NCI-H345 treated with DMSO at 0.1 percent for 48 hours (cell line): ENCODE measurements at regions not wholly inside any gene's neighbourhood (a gene's known extent, or its start where the extent isn't known, plus 50 kb on each side); places are given as distances from the start of the nearest gene placed in this dataset.

Source experiments
- DNase-seq: peaks from one replicate; lab custom pipeline; 2025; ENCODE audit not compliant: unreplicated experiment; lab: John Stamatoyannopoulos, UW

DNA sequence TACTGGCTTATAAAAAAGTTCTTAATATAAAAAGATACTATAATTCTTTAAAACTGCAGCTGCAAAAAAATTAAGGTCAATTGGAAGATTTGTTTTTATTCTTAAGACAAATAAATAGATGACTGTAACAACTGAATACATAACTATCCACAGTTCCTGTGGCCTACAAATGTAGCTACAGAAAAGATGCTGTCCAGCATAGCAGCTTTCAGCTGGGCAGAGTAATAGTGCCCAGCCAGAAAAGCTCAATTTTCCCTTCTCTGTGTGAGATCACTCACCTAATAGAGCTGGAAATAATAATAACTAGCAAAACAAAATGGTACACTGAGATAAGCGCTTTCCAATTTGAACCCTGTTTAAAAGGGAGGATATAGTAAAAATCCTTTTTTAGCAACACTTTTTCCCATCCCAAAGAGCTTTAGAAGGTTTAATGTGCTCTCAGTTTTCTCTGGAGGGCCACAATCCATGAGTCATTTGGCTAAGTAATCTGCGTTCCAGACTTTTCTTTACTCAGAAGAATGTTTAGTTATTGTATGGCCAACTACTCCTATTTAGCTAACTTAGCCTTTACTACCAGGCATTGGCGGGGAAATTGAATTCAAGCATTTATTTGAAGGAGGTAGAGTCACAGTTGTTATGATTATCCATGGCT lies 158.1 kb upstream of the SLC39A10 start:
- DNase-seq, result no peak

DNA sequence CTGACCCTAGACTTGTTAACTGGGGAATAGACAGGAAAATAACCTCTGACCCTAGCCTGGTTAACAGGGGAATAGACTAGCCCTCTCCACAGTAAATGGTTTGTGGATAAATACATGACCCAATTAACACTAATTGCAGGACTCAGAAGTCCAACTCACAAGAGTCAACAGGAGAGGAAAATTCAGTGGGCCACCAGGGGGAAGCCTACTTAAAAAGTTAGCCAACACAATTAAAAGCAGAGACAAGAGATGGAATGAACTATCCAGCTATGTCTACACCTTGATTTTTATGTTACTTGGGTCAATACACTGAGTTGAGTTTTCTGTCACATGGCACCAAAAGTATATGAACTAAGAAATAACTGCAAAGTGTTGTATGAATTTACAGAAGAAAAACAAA lies 158.8 kb upstream of the SLC39A10 start:
- DNase-seq, result no peak

DNA sequence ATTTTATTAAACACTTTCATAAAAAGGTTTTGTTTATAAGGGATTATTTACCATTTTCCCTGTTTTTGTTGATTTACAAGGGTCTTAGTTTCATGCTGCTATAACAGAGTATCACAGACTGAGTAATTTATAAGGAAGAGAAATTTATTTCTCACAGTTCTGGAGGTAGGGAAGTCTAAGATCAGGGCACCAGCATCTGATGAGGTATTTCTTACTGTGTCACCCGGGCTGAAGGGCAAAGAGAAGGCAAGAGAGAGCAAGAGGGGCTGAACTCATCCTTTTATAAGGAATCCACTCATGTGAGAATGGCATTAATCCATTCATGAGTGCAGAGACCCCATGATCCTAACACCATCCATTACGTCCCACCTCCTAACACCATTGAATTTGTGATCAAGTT lies 160.0 kb upstream of the SLC39A10 start:
- no peak for DNase-seq

DNA sequence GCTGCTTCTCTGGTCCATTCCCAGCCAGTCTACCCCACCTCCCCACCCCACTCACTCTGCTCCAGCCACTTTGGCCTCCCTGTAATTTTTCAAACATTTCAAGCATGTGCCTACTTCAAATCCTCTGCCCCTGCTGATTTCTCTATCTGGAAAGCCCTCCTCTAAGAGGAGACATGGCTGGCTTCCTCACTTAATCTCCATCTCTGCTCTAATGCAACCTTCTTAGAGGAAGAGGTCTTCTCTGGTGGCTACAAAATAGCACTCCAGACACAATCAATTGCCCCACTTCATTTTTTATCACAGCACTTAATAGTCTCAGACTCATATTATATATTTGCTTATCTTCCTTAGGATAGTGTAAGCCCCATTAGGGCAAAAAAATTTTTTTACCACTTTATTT lies 161.1 kb upstream of the SLC39A10 start:
- DNase-seq, result no peak

DNA sequence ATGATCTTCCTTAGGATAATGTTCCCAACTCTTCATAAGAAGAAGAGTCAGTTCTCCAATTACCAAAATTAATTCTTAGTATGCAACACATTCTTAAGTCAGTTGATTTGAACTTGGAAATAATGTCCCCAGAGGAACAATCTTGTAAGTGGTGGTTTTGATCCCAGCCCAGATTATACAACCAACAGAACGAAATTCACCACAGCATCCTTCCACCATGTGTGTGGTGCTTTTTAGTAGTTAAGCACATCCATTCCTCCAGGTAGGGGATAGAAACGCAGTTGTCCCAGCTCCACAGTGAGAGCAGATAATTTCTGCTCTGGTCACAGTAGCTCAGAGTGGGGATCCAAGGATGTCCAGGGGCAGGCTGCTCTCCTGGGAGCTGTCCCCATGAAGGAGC lies 161.7 kb upstream of the SLC39A10 start:
- DNase-seq, result no peak

DNA sequence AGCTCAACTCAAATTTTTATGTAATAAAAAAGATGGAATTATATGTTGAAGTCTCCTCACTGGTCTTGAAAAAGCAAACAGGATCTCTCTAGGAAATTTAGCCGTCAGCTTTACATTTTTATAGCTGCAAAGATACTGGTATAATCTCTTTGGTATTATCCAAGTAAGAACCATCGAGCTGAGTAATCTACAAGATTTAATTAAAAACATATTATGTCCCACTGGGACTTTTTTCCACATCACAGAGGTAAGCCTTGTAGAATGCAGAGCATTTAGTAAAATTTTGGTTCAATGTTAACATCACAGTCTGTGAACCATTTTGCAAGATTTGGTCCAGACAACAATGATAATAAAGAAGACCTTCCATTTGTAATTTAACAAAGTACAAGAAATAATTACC lies 162.6 kb upstream of the SLC39A10 start:
- no peak for DNase-seq

DNA sequence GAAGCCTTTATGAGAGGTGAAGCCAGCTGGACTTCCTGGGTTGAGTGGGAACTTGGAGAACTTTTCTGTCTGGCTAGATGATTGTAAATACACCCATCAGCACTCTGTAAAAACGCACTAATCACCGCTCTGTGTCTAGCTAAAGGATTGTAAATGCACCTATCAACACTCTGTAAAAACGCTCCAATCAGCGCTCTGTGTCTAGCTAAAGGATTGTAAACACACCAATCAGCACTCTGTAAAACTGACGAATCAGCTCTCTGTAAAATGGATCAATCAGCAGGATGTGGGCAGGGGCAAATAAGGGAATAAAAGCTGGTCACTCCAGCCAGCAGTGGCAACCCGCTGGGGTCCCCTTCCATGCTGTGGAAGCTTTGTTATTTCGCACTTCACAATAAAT lies 163.6 kb upstream of the SLC39A10 start:
- no peak for DNase-seq

DNA sequence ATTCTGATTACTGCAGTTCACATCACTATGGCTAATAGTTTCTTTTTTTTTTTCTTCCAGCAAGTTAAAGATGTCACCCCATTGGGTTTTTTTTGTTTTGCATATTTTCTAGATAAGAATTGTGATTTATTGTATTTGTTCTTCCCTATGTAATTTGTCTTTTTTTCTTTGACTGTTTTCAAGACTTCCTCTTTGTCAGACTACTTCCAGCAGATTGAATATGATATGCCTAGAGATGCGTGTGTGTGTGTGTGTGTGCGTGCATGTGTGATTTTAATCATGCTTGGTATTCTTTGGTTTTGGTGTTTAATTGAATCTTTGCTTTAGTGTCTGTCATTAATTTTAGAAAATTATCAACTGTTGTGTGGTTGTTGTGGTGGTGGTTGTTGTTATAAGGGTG lies 166.7 kb upstream of the SLC39A10 start:
- no peak for DNase-seq

DNA sequence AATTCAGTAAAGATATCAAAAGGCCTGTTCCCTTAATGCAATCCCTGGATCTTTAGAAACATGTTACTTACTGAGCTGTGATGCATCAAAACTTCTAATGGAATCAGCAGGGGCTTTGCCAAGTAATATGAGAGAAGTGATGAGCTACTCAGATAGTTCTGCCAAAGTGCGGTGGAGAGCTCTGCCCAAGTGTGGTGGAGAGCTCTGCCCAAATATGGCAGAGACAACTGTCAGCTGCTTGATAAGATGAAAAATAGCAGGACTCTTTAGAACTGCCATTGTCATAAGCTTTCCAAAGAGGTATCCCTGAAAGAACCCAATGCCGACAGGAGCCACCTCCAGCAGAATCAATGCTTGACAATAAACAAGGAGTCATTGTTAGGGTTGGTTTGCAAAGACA lies 167.9 kb upstream of the SLC39A10 start:
- DNase-seq, result no peak

DNA sequence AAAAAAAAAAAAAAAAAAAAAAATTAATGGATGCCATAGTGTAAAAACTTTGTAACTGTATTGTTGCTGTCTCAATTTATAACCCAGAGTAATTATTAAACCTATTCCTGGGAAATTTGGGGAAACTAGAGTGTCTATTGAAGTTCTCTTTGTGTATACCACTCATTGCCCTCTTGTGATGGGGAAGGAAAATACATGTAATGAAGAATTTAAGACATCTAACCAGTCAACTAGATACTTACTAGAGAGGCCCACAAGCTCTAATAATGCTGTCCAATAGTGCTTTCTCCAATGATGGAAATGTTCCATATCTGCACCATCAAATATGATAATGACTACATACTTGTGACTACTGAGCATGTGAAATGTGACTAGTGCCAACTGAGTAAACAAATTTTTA lies 168.5 kb upstream of the SLC39A10 start:
- no peak for DNase-seq

DNA sequence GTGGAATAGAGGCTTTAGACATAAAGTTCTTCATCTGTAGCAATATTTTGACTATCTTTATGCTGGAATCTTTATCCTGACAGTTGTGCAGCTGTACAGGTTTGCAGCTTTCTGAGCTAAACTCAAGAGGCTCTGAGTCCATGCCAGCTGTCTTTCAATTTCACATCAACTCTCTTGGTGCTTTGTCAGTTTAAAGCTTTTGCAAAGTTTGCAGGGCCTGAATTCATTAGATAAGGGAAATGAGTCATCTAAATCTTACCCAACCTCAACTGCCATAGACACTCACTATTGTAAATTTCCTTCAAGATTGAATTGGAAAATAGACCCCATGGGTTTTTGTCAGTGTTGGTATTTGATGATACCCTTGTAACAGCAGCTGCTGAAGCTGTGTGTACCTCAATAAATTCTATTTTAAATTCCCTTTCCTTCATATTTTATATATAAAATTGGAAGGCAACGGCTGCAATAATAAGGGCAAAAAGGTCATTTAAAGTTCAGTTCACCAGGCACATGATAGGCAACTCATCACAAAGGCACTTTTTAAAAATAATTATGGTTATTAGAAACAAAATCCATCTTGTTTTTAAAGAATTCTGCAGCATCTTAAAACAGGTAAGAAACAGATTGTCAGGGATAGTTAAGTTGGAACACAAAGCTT lies 169.9 kb upstream of the SLC39A10 start:
- DNase-seq, result no peak

DNA sequence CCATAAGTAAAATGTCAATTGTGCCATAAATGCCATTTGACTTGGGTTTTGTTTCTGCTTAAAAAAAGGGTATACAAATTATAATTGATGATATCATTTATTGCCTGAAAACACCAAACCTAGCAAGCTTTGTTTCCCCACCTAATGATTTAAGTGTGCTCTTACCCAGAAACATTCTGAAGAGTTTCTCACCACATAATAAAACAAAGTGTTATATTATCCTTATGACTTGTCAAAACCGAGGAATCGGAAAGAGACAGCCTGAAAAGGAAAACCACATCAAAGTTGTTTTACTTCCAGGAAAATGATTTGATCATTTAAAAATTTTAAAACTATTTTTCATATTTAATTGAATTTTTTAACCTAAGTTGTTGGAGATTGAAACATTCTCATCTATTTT lies 170.5 kb upstream of the SLC39A10 start:
- DNase-seq, result no peak

DNA sequence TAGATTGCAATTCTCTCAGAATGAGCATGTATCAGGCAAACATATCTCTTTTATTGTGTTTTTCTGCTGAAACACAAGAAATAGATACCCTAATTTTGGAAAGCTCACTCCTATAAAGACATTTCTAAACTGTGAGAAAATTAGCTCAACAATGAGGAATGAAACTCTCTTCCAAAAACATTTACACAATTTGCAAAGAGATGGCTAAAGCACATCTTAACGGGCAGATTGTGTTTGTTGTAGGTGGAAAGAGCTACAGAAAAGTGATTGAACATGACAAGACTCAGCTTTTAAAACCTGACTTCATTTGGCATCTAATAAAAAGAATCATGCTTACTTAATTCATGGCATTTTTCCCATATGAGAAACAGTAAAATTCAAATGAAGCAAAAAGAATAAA lies 175.0 kb upstream of the SLC39A10 start:
- no peak for DNase-seq

DNA sequence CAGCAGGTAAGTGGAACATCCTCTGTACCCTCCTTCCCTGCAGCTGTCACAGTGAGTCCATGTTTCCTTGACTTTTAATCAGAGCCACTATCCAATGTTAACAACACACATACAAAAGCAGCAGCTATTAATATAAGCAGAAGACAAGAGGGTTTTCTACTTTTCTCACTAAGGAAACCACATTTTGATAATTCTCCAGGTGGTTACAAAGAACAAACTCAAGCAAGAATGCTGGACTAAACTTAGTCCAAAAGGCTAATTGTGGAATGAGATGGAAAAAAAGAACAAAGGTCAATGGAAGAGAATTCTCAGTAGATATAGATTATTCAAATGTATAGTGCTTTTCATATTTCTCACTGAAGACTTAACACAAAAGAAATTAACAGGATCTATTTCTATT lies 176.9 kb upstream of the SLC39A10 start:
- no peak for DNase-seq

DNA sequence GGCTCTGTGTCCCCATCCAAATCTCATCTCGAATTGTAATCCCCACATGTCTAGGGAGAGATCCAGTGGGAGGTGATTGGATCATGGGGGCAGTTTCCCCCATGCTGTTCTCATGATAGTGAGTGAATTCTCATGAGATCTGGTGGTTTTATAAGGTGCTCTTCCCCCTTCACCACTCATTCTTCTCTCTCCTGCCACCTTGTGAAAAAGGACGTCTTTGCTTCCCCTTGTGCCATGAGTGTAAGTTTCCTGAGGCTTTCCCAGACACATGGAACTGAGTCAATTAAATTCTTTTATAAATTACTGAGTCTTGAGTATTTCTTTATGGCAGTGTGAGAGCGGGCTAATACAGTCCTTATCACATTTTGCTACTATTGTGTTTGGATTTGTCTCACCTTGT lies 177.6 kb upstream of the SLC39A10 start:
- no peak for DNase-seq

DNA sequence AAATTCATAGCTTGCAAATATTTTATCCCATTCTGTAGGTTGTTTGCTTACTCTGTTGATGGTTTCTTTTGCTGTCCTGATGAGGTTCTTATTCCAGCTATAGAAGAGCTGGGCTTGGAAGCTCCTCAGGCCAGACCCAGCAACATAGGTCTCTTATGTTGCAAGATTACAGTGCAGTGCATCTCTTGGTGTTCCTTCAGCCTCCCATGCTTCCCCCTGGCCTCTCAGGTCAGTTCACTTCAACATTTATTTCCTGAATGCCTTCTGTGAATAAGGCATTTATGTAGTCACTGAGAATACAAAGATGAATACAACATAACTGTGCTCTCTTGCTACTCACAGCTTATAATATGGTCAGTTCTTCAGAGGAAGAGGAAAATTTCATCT lies 179.0 kb upstream of the SLC39A10 start:
- no peak for DNase-seq

DNA sequence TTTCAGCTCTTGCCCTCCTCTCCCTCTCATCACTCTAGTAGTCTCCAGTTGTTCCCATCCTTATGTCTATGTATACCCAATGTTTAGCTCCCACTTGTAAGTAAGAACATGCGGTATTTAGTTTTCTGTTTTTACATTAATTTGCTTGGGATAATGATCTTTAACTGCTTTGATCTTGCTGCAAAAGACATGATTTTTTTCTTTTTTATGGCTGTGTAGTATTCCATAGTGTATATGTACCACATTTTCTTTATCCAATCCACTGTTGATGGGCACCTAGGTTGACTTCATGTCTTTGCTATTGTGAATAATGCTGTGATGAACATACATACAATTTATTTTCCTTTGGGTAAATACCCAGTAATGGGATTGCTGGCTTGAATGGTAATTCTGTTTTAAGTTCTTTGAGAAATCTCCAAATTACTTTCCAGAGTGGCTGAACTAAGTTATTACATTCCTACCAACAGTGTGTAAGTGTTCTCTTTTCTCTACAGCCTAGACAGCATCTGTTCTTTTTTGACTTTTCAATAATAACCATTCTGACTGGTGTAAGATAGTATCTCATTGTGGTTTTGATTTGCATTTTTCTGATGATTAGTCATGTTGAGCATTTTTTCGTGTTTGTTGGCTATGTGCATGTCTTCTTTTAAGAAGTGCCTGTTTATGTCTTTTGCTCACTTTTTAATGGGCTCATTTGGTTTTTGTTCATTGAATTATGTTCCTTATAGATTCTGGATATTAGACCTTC lies 179.6 kb upstream of the SLC39A10 start:
- no peak for DNase-seq

DNA sequence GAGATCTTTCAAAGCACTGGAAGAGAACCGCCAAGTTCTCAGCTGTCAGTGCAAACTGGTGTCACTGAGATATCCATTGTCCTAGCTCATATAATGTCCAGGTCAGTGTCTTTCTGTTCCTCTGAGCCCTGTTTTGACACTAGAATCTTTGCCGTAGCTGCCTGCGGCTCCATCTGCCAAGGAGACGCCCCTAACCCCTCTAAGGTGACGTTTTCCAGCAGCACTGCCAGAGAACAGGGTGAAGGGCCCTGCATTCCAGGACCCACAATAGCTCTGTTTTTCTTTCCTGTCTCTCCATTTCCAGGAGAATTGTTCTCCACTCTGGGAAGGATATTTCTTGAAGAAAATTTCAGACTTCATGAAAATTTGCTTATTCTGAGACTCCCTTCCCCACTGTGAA lies 181.7 kb upstream of the SLC39A10 start:
- no peak for DNase-seq

DNA sequence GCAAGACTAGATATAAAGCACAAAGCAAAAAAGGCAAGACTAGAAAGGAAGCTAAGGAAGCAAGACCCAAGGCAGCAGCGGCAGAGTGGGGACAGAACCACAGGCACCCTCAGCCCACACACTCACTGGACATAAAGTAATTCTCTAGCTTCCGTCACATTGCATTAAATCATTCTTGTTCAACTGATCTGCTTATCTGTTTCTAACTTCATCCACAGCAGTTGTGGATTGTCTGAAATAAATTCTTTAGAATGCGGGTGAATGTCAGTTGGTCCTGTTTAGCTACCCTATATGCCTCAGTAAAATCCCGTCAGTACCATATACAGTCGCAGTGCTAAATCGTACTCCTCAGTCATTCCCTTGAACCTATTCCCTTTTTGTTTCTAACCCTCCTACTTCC lies 183.2 kb upstream of the SLC39A10 start:
- no peak for DNase-seq

DNA sequence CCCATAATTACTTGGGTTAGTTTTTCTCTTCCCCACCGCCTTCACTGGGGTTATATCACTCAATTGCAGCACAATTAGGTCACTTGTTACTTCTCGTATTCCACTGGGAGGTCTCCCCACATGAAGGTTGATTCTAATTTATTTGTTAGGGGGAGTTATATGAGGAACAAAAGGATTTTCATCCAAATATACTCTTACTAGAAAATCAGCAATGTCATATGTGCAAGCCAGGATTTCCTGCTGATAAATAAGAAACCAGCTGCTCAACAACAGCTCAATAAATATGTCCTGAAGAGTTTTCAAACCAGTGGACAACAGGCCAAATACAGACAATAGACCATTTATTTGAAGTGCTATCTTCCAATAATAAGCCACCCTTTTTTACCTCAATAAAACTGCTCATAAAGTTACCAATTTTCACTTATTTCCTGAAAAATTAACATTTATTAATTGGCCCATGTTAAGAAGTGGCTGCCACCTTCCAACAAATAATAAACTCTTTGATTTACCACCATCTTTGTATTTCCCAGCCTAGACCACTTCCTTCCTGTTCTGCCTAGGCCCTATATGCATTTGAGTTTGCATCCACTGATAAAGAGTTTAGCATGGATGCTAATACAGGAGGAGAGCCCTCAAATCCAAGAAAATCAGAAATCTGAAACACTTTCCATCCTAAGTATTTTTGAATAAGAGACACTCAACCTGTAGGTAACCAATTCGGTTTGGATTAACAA lies 184.4 kb upstream of the SLC39A10 start:
- no peak for DNase-seq

DNA sequence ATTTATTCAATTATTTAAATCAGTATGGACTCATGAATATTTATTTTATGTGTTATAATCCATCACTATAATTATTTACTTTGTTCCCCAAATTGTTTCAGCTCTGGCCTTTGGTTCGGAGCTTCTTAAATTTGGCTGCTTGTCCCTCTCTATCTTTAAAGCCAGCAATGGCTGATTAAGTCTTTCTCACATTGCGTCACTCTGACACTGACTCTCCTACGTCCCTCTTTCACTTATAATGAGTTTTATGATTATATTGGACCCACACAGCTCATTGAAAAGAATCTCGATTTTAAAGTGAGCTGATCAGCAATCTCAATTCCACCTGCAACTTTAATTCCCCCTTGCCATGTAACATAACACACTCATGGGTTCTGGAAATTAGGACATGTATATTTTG lies 185.2 kb upstream of the SLC39A10 start:
- DNase-seq, result no peak

DNA sequence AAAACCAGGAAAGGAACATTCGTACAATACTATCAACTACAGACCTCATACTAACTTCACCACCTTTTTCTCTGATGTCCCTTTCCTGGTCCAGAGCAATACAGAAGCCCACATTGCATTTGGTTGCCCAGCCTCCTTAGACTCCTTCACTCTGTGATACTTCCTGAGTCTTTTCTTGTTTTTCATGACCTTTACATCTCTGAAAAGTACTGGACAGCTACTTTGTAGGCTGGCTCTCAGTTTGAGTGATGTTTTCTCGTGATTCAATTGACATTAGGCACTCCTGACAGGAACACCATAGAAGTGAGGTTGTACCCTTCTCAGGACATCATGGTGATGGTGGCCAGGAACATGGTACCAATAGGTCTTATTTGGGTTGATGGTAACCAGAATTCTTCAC lies 185.9 kb upstream of the SLC39A10 start:
- no peak for DNase-seq
